Muscle of leg (tissue), 3 donors: ENCODE measurements at regions not wholly inside any gene's neighbourhood (a gene's known extent, or its start where the extent isn't known, plus 50 kb on each side); places are given as distances from the start of the nearest gene placed in this dataset.
A peak's percentile ranks its signal among the peaks of the same experiment; 100 is the strongest.
"Not testable (repeated sequence)": the region's sequence is repeated elsewhere in the genome, so short reads cannot be mapped to it uniquely, and the experiment has no call there.

Experiments
- DNase-seq: peaks from one replicate; pipeline ENCODE4 v3.0.0; 2013
- H3K27ac ChIP-seq: one replicate; pipeline ENCODE4 v1.5.1; 2013; ENCODE audit warnings: mild to moderate bottlenecking, low read length, control low read depth
- H3K27me3 ChIP-seq: one replicate; pipeline ENCODE4 v1.6.1; 2013; ENCODE audit warnings: low read length; ENCODE audit not compliant: control insufficient read depth, insufficient read depth
- H3K36me3 ChIP-seq: one replicate; pipeline ENCODE4 v1.6.1; 2013; ENCODE audit warnings: low read length; ENCODE audit not compliant: control insufficient read depth, insufficient read depth
- H3K4me1 ChIP-seq: one replicate; pipeline ENCODE4 v1.6.1; 2013; ENCODE audit warnings: low read length; ENCODE audit not compliant: control insufficient read depth, insufficient read depth
- H3K4me3 ChIP-seq: one replicate; pipeline ENCODE4 v1.5.1; 2013; ENCODE audit warnings: low read length, control low read depth
- H3K9me3 ChIP-seq: replicated peaks from 2 replicates; pipeline ENCODE4 v1.6.1; 2013; ENCODE audit warnings: low read depth, low read length; ENCODE audit not compliant: control insufficient read depth
- WGBS: methylation state at CpG from one replicate; pipeline ENCODE4 v1.1.5; 2013; ENCODE audit warnings: missing lambda C conversion rate; ENCODE audit not compliant: insufficient coverage; 5-methylcytosine and 5-hydroxymethylcytosine counted together

DNA sequence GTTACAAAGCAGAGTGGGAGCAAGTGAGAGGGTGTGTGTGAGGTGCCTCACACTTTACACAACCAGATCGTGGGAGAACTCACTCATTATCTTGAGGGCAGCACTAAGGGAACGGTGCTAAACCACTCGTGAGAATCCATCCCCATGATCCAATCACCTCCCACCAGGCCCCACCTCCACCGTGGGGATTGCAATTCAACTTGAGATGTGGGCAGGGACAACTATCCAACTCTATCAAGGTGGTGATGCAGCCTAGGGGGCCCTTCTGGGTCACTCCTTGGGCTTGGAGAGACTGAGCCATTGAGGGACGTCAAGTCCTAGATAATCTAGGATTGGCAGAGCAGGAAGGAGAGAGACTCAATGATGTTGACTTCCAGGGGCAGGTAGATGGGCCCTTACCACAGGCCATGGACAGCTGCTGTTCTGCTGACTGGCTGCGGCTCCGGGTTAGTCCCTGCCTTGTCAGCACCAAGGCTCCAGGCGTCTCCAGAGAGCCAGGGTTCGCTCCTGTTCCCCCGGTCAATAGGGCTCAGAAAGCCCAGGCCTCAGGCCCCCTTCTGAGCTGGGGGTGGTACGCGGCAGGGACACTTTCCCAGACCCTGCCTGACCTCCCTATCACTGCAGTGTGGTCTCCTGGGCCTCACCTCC, 193.2 kb upstream of the HS6ST1 start:
- Histone ChIP-seq H3K4me1 (peaks cover 16% of the 10 kb centered on the region), H3K36me3 (no peaks in the 10 kb centered on the region), H3K27ac (no peak overlapping the region), H3K9me3 (no peaks in the 10 kb centered on the region), H3K4me3 (no peak overlapping the region), H3K27me3 (peaks cover 2% of the 10 kb centered on the region)
- 88% methylated on average over 7 of the region's 12 CpGs for WGBS
- no peak for DNase-seq

DNA sequence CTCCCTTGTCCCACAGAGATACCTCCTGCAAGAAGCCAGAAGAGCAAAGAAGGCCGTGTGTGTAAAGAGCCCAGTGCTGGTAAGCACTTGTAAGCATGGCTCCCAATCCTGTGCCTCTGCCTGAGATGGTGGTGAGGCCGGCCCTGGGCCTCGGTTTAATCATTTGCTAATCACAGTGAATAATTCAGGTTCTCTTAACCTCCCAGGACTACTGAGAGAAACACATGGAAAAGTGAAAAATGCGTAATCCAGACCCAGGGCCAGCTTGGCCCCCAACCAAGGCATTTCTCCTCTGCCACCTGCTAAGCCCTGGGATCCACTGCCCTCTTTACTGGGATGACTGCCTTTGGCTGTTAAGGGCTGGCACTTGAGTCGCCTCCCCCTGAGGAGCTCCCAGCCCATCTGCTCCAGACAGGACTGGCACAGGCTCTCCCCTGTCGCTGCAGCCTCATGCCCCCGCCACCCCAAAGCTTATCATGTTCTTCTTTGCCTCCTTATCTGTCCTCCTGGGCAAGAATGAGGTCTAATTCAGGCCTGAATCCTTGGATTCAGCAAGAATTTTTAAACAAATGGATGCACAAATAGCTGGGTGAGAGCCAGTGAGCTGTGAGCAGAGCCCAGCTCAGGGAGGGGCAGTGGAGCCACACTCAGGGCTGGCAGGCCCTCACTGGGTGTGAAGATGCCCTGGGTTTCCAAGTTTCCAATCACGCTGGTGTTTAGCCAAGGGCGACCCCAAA, 193.9 kb upstream of the HS6ST1 start:
- Histone ChIP-seq H3K4me3 (no peak overlapping the region), H3K27me3 (peaks cover 2% of the 10 kb centered on the region), H3K9me3 (no peaks in the 10 kb centered on the region), H3K27ac (no peak overlapping the region), H3K36me3 (no peaks in the 10 kb centered on the region), H3K4me1 (peaks cover 16% of the 10 kb centered on the region)
- 71% methylated on average over 6 of the region's 9 CpGs for WGBS
- DNase-seq, result no peak

DNA sequence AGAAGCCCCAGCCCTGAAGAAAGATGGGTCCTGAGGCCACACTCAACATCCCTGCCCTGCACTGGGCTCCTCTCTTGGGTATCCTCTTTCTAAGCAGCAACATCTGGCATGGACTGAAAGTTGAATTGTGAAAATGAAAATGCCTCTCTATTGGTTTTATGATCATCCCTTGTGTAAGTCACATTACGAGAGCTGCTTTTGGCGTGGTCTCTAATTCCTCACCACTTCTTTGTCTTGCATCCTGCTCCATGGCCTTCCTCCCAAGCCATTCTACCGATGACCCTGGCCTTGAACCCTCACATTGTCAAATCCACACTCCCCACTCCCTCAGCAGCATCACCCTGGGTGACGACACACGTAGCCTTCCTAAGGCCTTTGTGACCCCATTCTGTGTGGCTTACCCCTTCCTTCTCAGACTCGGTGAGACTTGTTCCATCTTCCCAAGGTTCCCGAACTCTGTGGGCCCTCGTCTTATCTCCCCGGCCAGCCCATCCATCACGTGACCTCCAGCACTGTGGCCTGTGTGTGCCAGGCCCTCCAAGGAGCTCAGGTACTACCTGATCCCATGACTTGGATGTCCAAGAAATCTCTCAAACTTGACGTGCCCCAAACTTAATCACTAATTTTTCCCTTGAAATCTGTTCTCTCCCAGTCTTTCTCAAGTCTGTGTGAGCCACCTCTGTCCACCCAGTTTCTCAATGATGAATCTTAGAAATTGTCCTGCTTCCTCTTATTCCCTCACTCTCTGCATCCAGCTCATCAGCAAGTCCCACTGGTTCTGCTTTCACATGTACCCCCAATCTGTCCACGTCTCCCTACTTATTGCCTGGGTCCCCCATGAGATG, 194.7 kb upstream of the HS6ST1 start:
- no peaks in the 10 kb centered on the region for H3K36me3 ChIP-seq
- H3K27ac ChIP-seq, result no peak overlapping the region
- peaks cover 2% of the 10 kb centered on the region for H3K27me3 ChIP-seq
- DNase-seq, result no peak
- H3K4me1 ChIP-seq, result peaks cover 16% of the 10 kb centered on the region
- WGBS, result 85% methylated on average over 11 of the region's 12 CpGs
- H3K9me3 ChIP-seq, result no peaks in the 10 kb centered on the region
- no peak overlapping the region for H3K4me3 ChIP-seq

DNA sequence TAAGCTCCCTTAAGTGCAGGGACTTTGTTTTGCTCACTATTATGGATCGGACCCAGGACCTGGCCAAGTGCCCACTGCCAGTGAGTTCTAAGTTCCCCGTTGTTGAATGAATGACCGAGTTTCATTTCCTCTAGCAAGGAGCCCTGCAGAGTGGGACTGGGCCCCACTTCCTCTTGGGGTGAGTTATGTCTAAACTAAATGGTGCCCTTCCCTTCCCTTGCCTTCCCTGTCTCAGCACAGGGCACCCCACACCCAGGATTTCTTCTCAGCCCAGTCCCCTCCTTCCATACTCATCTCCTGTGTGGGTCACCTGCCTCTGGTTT, 195.3 kb upstream of the HS6ST1 start:
- no peak overlapping the region for H3K4me3 ChIP-seq
- WGBS, result 59% methylated on average over 3 of the region's 3 CpGs

DNA sequence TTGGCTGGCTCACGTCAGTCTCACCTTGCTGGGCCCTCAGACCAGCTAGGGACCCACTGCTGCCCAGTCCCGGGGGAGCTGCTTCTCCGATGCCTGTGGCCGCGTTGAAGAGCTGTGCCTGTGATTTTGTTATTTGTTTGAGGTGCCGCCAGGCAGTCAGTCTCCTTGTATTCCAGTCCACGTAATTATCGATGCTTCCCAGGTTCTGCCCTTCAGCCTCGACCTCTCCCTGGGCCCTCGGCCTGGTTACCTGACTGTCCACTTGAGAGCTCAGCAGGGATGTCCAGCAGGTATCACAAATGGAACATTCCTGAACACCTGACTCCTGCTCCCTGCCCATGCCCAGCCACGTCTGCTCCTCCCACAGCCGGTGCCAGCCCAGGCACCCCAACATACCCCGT, 195.9 kb upstream of the HS6ST1 start:
- H3K27me3 ChIP-seq, result peaks cover 2% of the 10 kb centered on the region
- no peak for DNase-seq
- peaks cover 16% of the 10 kb centered on the region for H3K4me1 ChIP-seq
- H3K4me3 ChIP-seq, result no peak overlapping the region
- H3K36me3 ChIP-seq, result no peaks in the 10 kb centered on the region
- H3K27ac ChIP-seq, result no peak overlapping the region
- no peaks in the 10 kb centered on the region for H3K9me3 ChIP-seq
- 88% methylated on average over 8 of the region's 13 CpGs for WGBS

More for the DNA sequence above, 195.3 kb upstream of the HS6ST1 start:
- H3K4me1 ChIP-seq, result peaks cover 16% of the 10 kb centered on the region
- DNase-seq, result peak; percentile 64
- no peaks in the 10 kb centered on the region for H3K9me3 ChIP-seq
- H3K27ac ChIP-seq, result no peak overlapping the region
- peaks cover 2% of the 10 kb centered on the region for H3K27me3 ChIP-seq
- H3K36me3 ChIP-seq, result no peaks in the 10 kb centered on the region

DNA sequence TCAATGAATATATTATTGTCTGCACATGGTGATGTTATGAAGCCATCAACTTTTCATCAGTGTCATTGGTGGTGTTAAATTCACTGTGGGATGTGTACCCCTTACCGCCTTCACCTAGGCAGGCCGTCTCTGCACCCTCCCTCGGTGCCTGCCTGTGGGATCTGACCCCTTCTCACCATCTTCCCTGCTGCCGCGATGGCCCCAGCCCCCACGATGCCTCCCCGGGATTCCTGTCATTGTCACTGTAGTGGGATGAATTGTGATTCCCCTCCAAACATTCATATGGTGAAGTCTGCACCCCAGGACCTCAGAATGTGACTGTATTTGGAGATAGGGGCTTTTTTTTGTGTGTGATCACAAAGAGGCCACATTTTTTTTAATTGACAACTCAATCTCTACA, 198.3 kb upstream of the HS6ST1 start:
- Histone ChIP-seq H3K27ac (no peak overlapping the region), H3K27me3 (no peaks in the 10 kb centered on the region), H3K4me3 (no peak overlapping the region), H3K36me3 (no peaks in the 10 kb centered on the region), H3K4me1 (peaks cover 15% of the 10 kb centered on the region), H3K9me3 (no peaks in the 10 kb centered on the region)
- no CpG with 5 or more reads among the region's 7 CpGs for WGBS
- no peak for DNase-seq

DNA sequence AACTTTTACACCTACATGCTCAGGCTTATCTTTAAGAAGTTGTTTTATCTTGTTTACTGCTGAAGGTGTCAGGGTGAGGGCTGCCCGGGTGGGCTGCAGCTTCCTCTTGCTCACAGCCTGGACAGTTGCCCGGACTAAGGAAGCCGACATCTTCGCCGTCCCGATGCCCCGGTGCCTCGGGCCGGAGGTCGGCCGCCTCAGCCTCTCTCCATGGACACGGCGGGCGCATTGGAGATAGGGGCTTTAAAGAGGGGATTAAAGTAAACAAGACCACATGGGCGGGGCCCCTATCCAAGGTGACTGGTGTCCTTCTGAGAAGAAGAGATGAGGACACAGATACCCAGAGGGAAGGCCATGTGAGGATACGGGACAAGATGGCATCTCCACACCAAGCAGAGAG, 200.4 kb upstream of the HS6ST1 start:
- not testable (repeated sequence) for H3K36me3 ChIP-seq, H3K27me3 ChIP-seq, H3K4me3 ChIP-seq, H3K4me1 ChIP-seq, DNase-seq, H3K27ac ChIP-seq, H3K9me3 ChIP-seq
- 87% methylated on average over 13 of the region's 16 CpGs for WGBS

DNA sequence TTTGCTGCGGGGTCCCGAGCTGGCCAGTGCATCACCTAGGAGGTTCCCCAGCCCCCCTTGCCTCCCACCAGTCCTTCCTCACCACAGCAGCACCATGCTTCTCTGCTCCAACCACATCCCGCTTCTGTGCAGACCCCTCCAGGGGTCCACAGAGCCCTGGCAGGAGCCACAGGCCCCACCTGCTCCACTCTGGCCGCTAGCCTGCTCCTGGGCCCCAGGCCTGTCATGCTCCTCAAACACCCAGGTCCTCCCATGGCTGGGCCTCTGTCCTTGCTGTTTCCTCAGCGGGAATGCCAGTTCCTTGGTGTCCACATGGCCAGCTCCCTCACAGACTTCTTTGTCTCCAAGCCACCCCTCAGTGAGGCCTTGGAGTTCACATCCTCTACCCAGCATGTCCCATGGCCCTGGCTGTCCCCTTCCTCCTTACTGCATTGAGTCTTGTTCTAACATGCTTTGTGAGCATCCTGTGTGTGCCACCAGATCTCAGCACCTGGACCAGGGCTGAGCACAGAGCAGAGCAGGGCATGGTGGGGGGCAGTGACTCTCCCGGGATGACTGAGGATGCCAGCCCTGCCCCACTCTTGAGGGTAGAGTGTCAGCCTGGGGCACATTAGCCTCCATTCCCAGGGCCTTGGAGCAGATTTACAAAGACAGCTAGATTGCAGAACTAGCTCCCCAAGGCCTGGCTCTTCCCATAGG, 201.0 kb upstream of the HS6ST1 start:
- Histone ChIP-seq H3K27me3 (peaks cover 3% of the 10 kb centered on the region), H3K27ac (no peak overlapping the region), H3K36me3 (no peaks in the 10 kb centered on the region), H3K4me1 (no peaks in the 10 kb centered on the region), H3K9me3 (no peaks in the 10 kb centered on the region), H3K4me3 (no peak overlapping the region)
- no peak for DNase-seq
- WGBS, result 90% methylated on average over 6 of the region's 6 CpGs

DNA sequence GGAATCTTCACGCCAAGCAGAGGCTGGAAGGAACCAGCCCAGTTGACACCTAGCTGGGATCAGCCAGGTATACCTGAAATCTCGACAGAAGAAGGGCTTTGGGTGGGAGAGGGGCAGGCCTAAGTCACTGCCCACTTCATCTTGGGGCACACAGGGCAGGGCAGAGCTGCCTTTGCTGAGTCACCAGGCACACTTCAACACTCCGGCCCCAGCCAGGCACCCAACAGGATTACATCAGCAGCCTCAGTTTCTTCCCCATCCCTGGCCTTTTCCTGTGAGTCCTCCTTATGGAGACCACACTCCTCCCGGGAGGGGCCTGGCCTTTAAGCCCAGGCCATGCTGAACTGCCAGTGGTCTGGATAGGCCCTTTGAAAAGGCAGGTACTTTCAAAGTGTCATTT, 201.7 kb upstream of the HS6ST1 start:
- Histone ChIP-seq H3K27ac (no peak overlapping the region), H3K4me3 (no peak overlapping the region), H3K27me3 (peaks cover 3% of the 10 kb centered on the region), H3K9me3 (no peaks in the 10 kb centered on the region), H3K36me3 (no peaks in the 10 kb centered on the region), H3K4me1 (no peaks in the 10 kb centered on the region)
- no peak for DNase-seq
- 83% methylated on average over 3 of the region's 4 CpGs for WGBS

DNA sequence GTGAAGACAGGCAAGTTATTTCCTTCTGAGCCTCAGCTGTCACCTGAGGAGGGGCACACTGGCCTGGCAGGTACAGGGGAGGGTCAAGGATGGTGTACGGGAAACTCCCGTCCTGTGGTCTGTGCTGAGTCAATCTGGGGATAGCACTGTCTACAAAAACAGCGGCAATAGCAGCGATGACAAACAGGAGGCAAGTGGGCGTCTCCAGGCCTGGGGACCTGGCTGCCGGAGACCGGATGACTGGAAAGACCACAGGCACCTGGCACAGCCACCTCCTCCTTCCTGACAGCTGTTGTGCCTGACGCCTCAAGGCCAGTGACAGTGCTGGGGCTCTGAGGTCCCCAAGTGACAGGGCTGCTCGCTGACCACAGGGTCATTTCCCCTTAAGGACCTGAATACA, 202.1 kb upstream of the HS6ST1 start:
- Histone ChIP-seq H3K27me3 (peaks cover 3% of the 10 kb centered on the region), H3K27ac (no peak overlapping the region), H3K9me3 (no peaks in the 10 kb centered on the region), H3K36me3 (no peaks in the 10 kb centered on the region), H3K4me3 (no peak overlapping the region), H3K4me1 (no peaks in the 10 kb centered on the region)
- DNase-seq, result no peak
- WGBS, result 67% methylated on average over 7 of the region's 9 CpGs
